Fibroblast of lung (primary cell): ENCODE measurements at regions not wholly inside any gene's neighbourhood (a gene's known extent, or its start where the extent isn't known, plus 50 kb on each side); places are given as distances from the start of the nearest gene placed in this dataset.

Experiments used
- CTCF ChIP-seq, 2 donors: IDR thresholded peaks in 1 of 2; conservative IDR thresholded peaks in 1 of 2; 1 replicate in 1 of 2; 2 replicates in 1 of 2; pipeline ENCODE4 v1.5.1; 2011 to 2012; ENCODE audit warnings: low read length in 2 of 2, control low read depth in 1 of 2, inconsistent platforms in 1 of 2, low read depth in 1 of 2, mild to moderate bottlenecking in 1 of 2
- EZH2 ChIP-seq: IDR thresholded peaks from 2 replicates; pipeline ENCODE4 v1.5.1; 2012; ENCODE audit warnings: low read length, control low read depth, mild to moderate bottlenecking; ENCODE audit errors: missing control alignments

GRCh38 chr1:81007024-81007423 lies 793.7 kb upstream of the ADGRL2 start:
- TF ChIP-seq CTCF (conservative IDR thresholded peaks at IDR 0.05 in 1 of 2, IDR thresholded peaks at IDR 0.05 in 1 of 2; ENCODE audit: low read depth in 1 of 2, low read length in 2 of 2) (no peak), EZH2 (no peak)
